GM12872 (cell line): ENCODE measurements at regions not wholly inside any gene's neighbourhood (a gene's known extent, or its start where the extent isn't known, plus 50 kb on each side); places are given as distances from the start of the nearest gene placed in this dataset.
A peak's percentile ranks its signal among the peaks of the same experiment; 100 is the strongest.

Source experiments
- CTCF ChIP-seq: IDR thresholded peaks from 3 replicates; pipeline ENCODE4 v1.5.1; 2011; ENCODE audit warnings: low read depth, mild to moderate bottlenecking, low read length, moderate library complexity; ENCODE audit not compliant: insufficient read depth

DNA sequence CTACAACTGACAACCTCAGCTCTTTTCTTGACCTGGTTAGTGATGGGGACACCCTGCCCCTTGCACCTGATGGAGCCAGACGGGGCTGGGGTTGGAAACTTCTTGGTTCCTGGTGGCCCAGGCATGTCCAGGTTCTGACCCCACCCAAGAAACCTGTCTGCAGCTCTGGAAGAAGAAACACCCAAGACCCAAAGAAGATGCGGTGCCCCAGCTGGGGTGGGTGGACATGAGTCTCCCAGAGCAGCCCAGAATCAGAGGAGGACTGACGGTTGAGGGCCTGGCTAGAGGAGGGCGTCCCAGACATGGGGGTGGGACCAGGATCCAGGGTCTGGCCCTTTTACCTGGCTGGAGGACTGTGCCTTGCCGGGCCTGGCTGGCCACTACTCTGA is 202.4 kb downstream of the GLRX3 start:
- no peak for TF ChIP-seq CTCF

GRCh38 chr10:130339091-130339490 is 202.9 kb downstream of the GLRX3 start:
- no peak for TF ChIP-seq CTCF

- no peak for TF ChIP-seq CTCF
Observed at GRCh38 chr10:130339911-130340310, 203.7 kb downstream of the GLRX3 start.

- no peak for TF ChIP-seq CTCF
Observed at GRCh38 chr10:130340816-130341215, 204.6 kb downstream of the GLRX3 start.

DNA sequence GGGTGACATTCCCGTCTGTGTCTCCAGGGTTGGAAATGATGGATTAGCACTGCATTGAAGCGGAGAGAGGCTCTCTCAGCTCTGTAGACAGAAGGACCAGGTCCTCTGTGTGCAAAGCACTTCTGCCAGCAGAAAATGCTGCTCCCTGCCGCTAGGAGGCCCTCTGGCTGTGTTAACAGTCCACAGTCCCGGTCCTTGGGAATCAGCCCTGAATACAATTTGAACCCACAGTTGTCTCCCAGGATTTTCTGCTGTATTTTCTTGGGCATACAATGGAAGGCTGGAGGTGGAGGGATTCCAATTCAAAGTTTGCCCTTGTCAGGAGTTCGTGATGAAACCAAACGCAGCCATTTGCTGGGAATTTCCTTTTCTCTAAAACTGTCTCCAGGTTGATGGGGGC is 205.2 kb downstream of the GLRX3 start:
- TF ChIP-seq CTCF = 0 out of 3 replicates have a peak, but pooled peaks have one; percentile 15

DNA sequence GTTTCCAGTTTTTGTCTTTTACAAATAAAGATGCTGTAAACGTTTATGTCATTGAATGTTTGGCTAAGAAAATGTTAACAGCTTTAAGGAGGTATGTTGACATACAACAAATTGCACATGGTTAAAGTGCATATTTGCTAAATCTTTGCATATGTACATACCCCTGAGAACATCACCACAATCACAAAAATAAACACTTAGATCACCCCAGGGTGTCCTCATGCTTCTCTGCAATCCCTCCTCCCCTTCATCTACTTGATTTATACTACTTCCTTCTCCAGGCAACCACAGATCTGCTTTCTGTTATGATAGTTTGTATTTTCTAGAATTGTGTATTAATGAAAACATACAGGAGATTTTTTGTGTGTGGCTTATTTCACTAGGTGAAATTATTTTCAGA is 209.5 kb downstream of the GLRX3 start:
- TF ChIP-seq CTCF = no peak

GRCh38 chr10:130350996-130351395 is 214.8 kb downstream of the GLRX3 start:
- no peak for TF ChIP-seq CTCF
